A673 (cell line): ENCODE measurements at regions not wholly inside any gene's neighbourhood (a gene's known extent, or its start where the extent isn't known, plus 50 kb on each side); places are given as distances from the start of the nearest gene placed in this dataset.
"Not testable (repeated sequence)": the region's sequence is repeated elsewhere in the genome, so short reads cannot be mapped to it uniquely, and the experiment has no call there.

Experiments used
- CTCF ChIP-seq: fragments of 300-800, 200-600 bp; sonication (generic); conservative IDR thresholded peaks from 2 replicates; pipeline ENCODE4 v1.5.1; 2017; ENCODE audit warnings: low read depth, mild to moderate bottlenecking, antibody characterized with exemption, low read length, moderate library complexity, mixed read lengths
- EZH2 ChIP-seq: fragments of 200-600 bp; sonication (generic); IDR thresholded peaks from 2 replicates; pipeline ENCODE4 v1.6.1; 2017; ENCODE audit warnings: borderline replicate concordance, low read depth, mild to moderate bottlenecking, mixed read lengths, antibody characterized with exemption, low read length; ENCODE audit not compliant: poor library complexity, severe bottlenecking

- TF ChIP-seq CTCF, EZH2: not testable (repeated sequence)
Measured at GRCh38 chr13:73520135-73520534, 461.3 kb downstream of the KLF5 start.
